ENCODE measurements at regions not wholly inside any gene's neighbourhood (a gene's known extent, or its start where the extent isn't known, plus 50 kb on each side); places are given as distances from the start of the nearest gene placed in this dataset.

- no peak for DNase-seq
Observed at GRCh38 chrX:16222151-16222550, 54.9 kb downstream of the MAGEB17 start.

- no peak for DNase-seq
Observed at GRCh38 chrX:16223385-16223784, 56.1 kb downstream of the MAGEB17 start.

GRCh38 chrX:16239211-16239610 is 71.9 kb downstream of the MAGEB17 start:
- no peak for DNase-seq

DNA sequence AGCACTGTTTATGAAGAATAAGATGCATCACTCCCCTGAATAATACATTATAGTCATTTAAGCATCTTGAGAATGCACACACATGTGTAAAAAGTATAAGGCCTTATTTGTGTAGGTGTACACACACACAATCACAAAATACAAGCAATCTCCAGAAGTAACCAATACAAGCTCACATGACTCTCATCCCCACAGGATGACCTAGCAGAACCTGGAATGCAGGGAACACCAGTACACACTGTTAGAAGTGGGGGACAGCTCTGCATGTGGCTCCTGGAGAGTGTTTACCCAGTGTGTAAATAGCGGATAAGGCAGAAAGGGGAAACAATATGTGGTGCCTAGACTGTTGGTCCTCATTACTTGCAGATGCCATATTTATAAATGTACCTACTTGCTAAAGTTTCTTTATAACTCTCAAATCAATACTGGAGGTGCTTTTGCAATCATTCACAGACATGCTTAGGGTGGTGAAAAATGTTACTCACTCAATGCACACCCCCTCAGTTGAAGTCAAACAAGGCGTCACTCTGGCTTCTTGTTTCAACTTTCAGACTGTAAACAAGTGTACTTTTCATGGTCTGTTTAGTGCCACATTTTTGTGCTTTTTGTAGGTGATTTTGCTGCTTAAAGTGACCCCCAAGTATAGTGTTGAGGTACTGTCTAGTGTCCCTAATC is 73.1 kb downstream of the MAGEB17 start:
- DNase-seq = no peak

DNA sequence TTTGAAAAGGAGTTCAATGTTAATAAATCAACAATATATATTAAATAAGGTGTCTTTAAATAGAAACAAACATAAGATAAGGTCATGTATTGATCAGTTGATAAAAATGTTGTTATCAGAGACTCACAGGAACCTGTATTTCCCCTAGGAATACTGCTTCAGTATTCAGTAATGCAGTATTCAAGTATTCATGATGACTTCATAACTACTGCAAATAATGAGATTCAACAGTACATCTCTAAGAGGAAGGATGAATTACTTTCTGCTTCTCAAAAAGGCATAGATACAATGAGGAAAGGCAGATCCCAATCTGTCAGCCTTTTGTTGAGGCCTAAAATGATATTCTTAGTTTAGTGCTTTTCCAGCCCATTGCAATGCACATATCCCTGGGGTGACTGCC is 73.7 kb downstream of the MAGEB17 start:
- DNase-seq = no peak

DNA sequence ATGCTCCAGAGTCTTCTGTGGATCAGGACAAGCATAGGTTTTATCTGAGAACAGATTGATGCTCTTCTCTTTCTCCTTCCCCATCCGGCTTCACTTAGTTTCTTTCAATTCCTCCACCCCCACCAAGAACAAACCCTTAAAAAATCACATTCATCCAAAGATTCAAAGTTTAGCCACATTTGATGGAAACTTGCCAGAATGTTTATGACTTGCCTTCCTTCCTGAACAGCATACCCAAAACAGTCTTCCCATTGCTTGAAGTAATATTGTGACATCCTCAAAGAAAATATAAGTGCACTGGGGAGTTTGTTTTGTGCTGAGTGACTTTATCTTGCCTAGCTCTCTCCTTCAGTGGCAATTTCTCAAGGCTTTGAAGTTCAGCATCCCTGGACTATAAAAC is 83.0 kb downstream of the MAGEB17 start:
- DNase-seq = no peak

DNA sequence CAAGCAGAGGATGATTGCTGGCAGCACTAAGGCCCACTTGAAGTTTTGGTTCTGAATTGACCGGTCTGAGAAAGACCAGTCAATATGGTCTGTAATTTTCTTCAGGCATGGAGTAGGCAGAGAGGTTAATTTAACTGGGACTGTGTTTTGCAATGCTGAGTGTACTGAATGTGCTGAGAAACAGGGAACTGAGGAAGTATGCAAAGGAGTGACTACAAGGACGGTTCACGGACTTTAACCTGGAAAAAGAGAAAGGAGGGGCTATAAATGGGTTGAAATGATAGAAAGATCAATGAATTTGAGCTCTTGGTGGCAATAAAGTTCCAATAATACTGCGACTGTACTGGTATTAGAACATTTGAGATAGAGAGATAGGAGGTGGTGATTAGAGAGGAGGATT is 84.5 kb downstream of the MAGEB17 start:
- no peak for DNase-seq

DNA sequence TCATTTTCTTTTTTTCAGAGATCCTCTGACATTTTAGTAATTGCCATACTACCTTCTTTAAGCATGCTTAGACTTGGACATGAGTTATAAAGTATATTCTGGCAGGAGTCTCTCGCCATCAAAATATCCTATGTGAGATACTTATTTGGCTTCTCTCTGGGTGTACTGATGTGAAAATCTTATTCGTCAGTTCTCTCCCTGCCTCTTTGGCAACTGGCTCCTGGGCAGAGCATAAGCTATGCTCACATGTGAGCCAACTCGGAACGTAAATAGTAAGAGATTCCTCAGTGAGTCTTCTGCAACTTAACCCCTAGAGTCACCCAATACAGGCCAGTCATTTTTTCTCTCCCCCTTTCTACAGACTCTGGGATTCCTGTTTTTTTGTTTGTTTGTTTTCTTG is 91.6 kb downstream of the MAGEB17 start:
- no peak for DNase-seq

- no peak for DNase-seq
Observed at GRCh38 chrX:16267431-16267830, 100.2 kb downstream of the MAGEB17 start.

GRCh38 chrX:16268206-16268605 is 100.9 kb downstream of the MAGEB17 start:
- no peak for DNase-seq

DNA sequence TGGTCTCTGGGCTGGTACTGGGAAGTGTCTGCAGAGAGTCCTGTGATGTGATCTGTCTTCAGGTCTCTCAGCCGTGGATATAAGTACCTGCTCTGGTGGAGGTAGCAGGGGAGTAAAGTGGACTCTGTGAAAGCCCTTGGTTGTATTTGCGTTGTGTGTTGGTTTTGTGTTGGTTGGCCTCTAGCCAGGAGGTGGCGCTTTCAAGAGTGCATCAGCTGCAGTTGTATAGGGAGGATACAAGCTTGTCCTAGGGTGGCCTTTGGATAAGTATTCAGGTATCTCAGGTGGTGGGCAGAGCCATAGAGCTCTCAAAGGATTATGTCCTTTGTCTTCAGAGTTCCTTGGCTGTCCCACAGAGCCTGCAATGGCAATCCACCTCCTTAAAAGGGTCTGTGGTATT is 111.6 kb downstream of the MAGEB17 start:
- DNase-seq = no peak

DNA sequence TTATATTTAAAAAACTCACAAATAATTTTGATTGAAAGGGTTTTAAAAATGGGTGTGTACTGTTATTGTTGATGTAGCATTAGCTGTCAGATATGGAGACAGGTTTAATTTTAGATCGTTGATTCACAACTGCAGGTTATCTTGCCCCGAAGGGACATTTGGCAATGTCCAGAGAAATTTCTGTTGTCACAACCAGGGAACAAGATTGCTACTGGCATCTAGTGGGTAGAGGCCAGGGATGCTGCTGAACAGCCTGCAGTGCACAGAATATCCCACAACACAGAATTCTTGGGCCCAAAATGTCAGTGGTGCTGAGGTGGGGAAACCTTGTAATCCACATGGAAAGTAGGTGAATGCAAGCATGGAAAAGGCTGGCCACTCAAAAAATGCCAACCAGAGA is 114.9 kb downstream of the MAGEB17 start:
- no peak for DNase-seq

DNA sequence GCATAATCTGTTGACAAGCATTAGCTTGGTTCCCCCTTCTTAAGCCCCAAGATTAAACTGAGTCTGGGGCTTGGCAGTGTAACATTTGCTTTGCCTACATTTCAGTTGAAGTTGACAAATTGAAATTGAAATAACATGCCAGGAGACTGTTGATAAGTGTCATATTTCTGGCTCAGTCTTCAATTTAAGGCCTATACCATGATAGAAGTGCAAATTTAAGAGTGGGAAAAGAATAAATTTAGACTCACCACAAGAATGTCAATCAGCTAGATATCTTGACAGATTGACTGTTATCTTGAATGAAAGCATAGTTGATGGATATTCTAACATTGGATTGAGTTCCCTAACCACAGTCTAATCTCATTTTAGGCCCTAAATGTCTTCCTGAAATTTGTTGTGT is 117.6 kb downstream of the MAGEB17 start:
- DNase-seq = no peak

DNA sequence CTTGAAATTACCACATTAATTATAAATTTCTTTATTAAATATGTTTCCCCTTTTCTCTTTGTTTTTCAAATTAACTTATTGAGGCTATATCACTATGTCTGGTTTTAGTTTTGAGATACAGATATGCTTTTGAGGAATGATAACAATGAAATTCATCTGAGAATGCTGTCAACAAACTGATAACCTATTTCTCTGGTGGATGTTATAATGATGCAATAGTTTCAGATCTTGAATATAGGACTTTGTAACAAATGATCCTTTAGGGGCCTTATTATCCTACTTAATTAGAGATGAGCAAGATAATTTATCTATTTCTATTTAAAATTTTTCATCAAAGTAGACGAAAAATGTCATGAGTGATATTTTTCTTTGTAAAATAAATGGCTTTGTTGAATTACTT is 123.7 kb downstream of the MAGEB17 start:
- no peak for DNase-seq

DNA sequence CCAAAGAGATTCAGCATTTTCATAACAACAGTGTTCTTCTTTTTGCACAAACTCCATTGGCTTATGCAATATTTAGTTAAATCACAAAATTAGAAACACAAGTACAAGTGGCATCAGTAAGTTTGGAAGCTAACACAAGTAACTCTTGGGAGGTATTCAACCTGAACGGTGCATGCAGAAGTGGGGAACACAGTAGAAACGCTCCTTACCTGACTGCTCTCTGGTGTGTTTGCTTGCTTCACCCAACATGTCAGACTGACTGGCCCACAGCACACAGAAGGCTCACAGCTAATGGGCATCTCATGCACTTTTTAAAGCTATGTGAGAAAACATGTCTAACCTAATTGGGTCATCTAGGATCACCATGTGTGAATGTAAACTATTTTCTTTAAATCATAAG is 133.6 kb downstream of the MAGEB17 start:
- no peak for DNase-seq

DNA sequence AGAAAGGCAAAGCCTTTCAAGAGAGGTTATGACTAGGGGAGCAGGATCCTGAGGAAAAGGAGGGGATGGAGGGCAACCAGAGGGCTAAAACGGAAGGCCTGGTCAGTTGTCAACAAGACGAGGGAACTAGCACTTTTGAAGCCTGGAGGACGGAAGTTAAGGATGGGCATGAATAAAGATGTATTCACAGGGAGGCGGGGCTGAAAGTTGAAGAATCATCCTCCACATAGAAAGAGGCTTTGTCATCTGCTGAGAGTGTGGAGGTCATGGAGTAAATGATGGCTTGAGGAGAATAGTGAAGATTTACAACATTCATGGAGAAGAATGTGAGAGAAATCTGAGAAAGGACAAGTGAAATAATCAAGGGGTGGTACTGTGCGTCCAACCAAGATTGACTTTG is 137.5 kb downstream of the MAGEB17 start:
- DNase-seq = no peak

DNA sequence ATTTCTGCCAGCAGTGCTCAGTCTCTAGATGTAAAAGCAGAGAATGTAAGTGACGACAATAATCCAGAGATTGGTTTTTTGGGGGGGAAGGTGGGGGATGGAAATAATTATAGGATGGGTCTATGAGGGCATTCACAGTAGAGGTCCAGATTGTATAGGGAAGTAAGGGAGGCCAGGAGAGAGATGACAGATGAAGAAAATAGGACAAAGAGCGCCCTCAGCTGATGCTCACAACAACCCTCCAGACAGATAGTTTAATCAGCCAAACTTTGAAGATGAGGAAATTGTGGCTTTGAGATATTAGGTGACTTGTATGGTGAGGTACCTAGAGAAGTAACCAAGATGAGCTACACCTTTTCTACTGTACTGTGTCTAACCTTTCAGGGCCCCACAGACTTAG is 137.9 kb downstream of the MAGEB17 start:
- no peak for DNase-seq

- DNase-seq = no peak
Observed at GRCh38 chrX:16307950-16308349, 140.7 kb downstream of the MAGEB17 start.

- DNase-seq = no peak
Observed at GRCh38 chrX:16308773-16309172, 141.5 kb downstream of the MAGEB17 start.

DNA sequence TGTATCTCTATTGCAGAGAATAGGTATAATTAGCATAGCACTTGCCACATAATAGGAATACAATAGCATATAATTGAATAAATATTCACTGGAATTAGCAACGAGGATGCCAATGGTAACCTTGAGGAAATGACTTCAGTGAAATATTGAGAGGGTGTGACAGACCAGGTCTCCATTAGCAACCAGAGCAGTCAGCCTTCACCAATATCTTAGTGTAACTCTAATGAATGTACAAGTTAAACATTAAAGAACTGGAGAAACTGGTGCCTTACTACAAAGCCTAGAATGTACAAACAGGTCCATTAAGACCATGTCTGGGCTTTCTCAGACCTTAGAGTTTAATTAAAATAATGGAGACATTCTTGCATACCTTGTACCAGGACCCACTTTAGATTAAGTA is 143.0 kb downstream of the MAGEB17 start:
- no peak for DNase-seq

DNA sequence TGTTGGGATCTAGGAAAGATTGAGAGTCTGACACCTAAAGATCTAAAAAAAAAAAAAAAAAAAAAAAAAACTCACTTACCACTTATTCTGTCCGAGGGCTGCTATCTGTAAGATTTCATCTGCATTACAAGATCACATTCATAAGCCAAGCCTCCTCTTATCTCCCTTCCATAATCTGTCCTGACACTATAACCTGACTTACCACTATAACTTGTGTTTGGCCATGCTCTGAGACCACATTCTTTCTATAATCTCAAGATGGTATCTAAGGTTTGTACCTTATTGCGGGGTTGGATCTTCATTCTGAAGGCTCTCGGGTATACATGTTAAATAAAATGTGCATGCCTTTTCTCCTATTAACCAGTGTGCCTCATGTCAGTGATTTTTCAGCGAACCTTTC is 144.4 kb downstream of the MAGEB17 start:
- DNase-seq = no peak

GRCh38 chrX:16312761-16313623 is 145.7 kb downstream of the MAGEB17 start:
- no peak for DNase-seq

DNA sequence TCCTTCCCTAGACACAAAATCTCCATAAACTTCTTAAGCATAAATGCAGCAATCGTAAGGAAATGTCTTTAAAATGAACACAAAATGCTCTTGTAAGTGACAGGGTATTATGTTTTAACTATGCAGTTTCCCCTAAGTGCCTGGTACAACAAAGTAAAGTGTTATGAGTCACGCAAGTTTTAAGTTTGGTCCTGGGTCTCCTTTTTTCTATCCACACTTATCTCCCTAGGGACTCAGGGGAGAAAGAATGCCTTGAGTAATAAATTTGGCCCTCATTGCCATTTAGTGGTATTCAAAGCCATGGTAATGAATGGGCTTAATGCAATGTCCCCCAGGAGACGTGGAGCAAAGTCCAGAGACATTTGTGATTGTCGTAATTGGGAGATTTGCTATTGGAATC is 149.1 kb downstream of the MAGEB17 start:
- DNase-seq = no peak

GRCh38 chrX:16319929-16320328 is 152.6 kb downstream of the MAGEB17 start:
- no peak for DNase-seq
